ENCODE measurements at regions not wholly inside any gene's neighbourhood (a gene's known extent, or its start where the extent isn't known, plus 50 kb on each side); places are given as distances from the start of the nearest gene placed in this dataset.

- Histone ChIP-seq H3K4me2 (no peak overlapping the region), H2AFZ (no peak overlapping the region), H3F3A (ENCODE audit: insufficient read depth, low read depth) (no peaks in the 10 kb centered on the region), H3K4me3 (no peak overlapping the region), H3K27ac (no peak overlapping the region), H3K9me2 (ENCODE audit: insufficient read depth) (no peaks in the 10 kb centered on the region), H3K36me3 (ENCODE audit: low read depth) (no peaks in the 10 kb centered on the region), H3K9me3 (ENCODE audit: insufficient read depth, low read depth) (no peaks in the 10 kb centered on the region; the same call in 1 of the 2 replicates), H3K79me2 (ENCODE audit: low read depth) (no peaks in the 10 kb centered on the region), H3K4me1 (replicated peaks; ENCODE audit: insufficient read depth) (no peaks in the 10 kb centered on the region; the same call in 1 of the 2 replicates), H3K27me3 (ENCODE audit: insufficient read depth, low read depth) (no peaks in the 10 kb centered on the region), H4K20me1 (ENCODE audit: insufficient read depth) (no peaks in the 10 kb centered on the region)
- CTCF ChIA-PET: no interaction called here
- BruUV-seq (replicated peaks): no TSS peak
- TF ChIP-seq EZH2 (IDR thresholded peaks at IDR 0.05; ENCODE audit: low read depth) (no peak), CTCF (conservative IDR thresholded peaks at IDR 0.05) (no peak)
- intact Hi-C loops (cut with micrococcal nuclease; ENCODE audit: unreplicated experiment): no loop called here
- POLR2A ChIA-PET (ENCODE audit: unreplicated experiment): no interaction called here
- no peak for DNase-seq
Measured at GRCh38 chr6:127019828-127020227, 98.6 kb upstream of the RSPO3 start.

GRCh38 chr6:127022302-127022701 is 96.2 kb upstream of the RSPO3 start:
- CTCF ChIA-PET: no interaction called here
- Histone ChIP-seq H3K4me2 (no peak overlapping the region), H3K36me3 (ENCODE audit: low read depth) (no peaks in the 10 kb centered on the region), H3K9me2 (ENCODE audit: insufficient read depth) (no peaks in the 10 kb centered on the region), H3F3A (ENCODE audit: insufficient read depth, low read depth) (peaks cover 12% of the 10 kb centered on the region), H3K4me3 (no peak overlapping the region), H4K20me1 (ENCODE audit: insufficient read depth) (no peaks in the 10 kb centered on the region), H3K79me2 (ENCODE audit: low read depth) (no peaks in the 10 kb centered on the region), H3K4me1 (replicated peaks; ENCODE audit: insufficient read depth) (peaks cover 18% of the 10 kb centered on the region), H3K27ac (no peak overlapping the region), H3K9me3 (ENCODE audit: insufficient read depth, low read depth) (no peaks in the 10 kb centered on the region; the same call in 1 of the 2 replicates), H2AFZ (no peak overlapping the region), H3K27me3 (ENCODE audit: insufficient read depth, low read depth) (no peaks in the 10 kb centered on the region)
- POLR2A ChIA-PET (ENCODE audit: unreplicated experiment): no interaction called here
- BruUV-seq (replicated peaks): no TSS peak
- intact Hi-C loops (cut with micrococcal nuclease; ENCODE audit: unreplicated experiment): no loop called here
- TF ChIP-seq EZH2 (IDR thresholded peaks at IDR 0.05; ENCODE audit: low read depth) (no peak), CTCF (conservative IDR thresholded peaks at IDR 0.05) (no peak)
- DNase-seq: no peak

- Histone ChIP-seq H2AFZ (no peak overlapping the region), H3K27ac (no peak overlapping the region), H3K4me2 (no peak overlapping the region), H3K36me3 (ENCODE audit: low read depth) (no peaks in the 10 kb centered on the region), H3K4me1 (replicated peaks; ENCODE audit: insufficient read depth) (peaks cover 18% of the 10 kb centered on the region), H3K79me2 (ENCODE audit: low read depth) (no peaks in the 10 kb centered on the region), H4K20me1 (ENCODE audit: insufficient read depth) (no peaks in the 10 kb centered on the region), H3K4me3 (no peak overlapping the region), H3K9me2 (ENCODE audit: insufficient read depth) (no peaks in the 10 kb centered on the region; the same call in 1 of the 2 replicates), H3F3A (ENCODE audit: insufficient read depth, low read depth) (peaks cover 12% of the 10 kb centered on the region), H3K27me3 (ENCODE audit: insufficient read depth, low read depth) (no peaks in the 10 kb centered on the region), H3K9me3 (ENCODE audit: insufficient read depth, low read depth) (no peaks in the 10 kb centered on the region; the same call in 1 of the 2 replicates)
- ChIA-PET POLR2A (ENCODE audit: unreplicated experiment) (no interaction called here), CTCF (no interaction called here)
- intact Hi-C loops (cut with micrococcal nuclease; ENCODE audit: unreplicated experiment): no loop called here
- no peak for DNase-seq
- TF ChIP-seq EZH2 (IDR thresholded peaks at IDR 0.05; ENCODE audit: low read depth) (no peak), CTCF (conservative IDR thresholded peaks at IDR 0.05) (no peak)
- BruUV-seq (replicated peaks): no TSS peak
Measured at GRCh38 chr6:127023001-127023778, 95.3 kb upstream of the RSPO3 start.

Data from PC-9 (cell line).